H1 (cell line): ENCODE measurements at regions not wholly inside any gene's neighbourhood (a gene's known extent, or its start where the extent isn't known, plus 50 kb on each side); places are given as distances from the start of the nearest gene placed in this dataset.

Source experiments
- CTCF ChIA-PET: fragments of 300-600 bp; sonication (Branson Sonifier 250); formaldehyde crosslinking; loops from one replicate; lab custom pipeline; 2021; ENCODE audit not compliant: partially characterized antibody; lab: Charles Lee
- POLR2A ChIA-PET: fragments of 300-600 bp; sonication (Branson Sonifier 250); formaldehyde crosslinking; loops from one replicate; lab custom pipeline; 2021; ENCODE audit warnings: inconsistent platforms; ENCODE audit not compliant: partially characterized antibody; lab: Charles Lee
- DNase-seq, 2 experiments: peaks; one replicate each; pipeline versions ENCODE4 v3.0.0 to v3.0.0-alpha.2; 2010 to 2022; ENCODE audit warnings: low spot score in 2 of 2, low read depth in 1 of 2, mixed read lengths in 1 of 2
- FAIRE-seq: peaks from 2 replicates; lab custom pipeline; 2011; peaks lifted over from hg19 to GRCh38; lab: Jason Lieb, UNC
- H2AFZ ChIP-seq: 2 replicates; pipeline ENCODE4 v1.8.1; 2012; ENCODE audit warnings: low read length, inconsistent platforms
- H2AK5ac ChIP-seq: 2 replicates; pipeline ENCODE4 v1.6.1; 2013; ENCODE audit warnings: low read depth, low read length
- H2BK120ac ChIP-seq: replicated peaks from 2 replicates; pipeline ENCODE3; 2013; ENCODE audit warnings: low read depth, low read length, inconsistent platforms
- H2BK12ac ChIP-seq: 2 replicates; pipeline ENCODE4 v1.6.1; 2013; ENCODE audit warnings: low read depth, low read length
- H2BK15ac ChIP-seq: 2 replicates; pipeline ENCODE4 v1.6.1; 2013; ENCODE audit warnings: low read length
- H2BK20ac ChIP-seq: 2 replicates; pipeline ENCODE4 v1.6.1; 2013; ENCODE audit warnings: low read length
- H2BK5ac ChIP-seq: 2 replicates; pipeline ENCODE4 v1.6.1; 2013; ENCODE audit warnings: low read depth, low read length
- H3K14ac ChIP-seq: 2 replicates; pipeline ENCODE4 v1.6.1; 2013; ENCODE audit warnings: inconsistent platforms; ENCODE audit not compliant: insufficient read length
- H3K18ac ChIP-seq: 2 replicates; pipeline ENCODE4 v1.6.1; 2013; ENCODE audit warnings: low read length; ENCODE audit errors: extremely low read depth
- H3K23ac ChIP-seq: 2 replicates; pipeline ENCODE4 v1.6.1; 2013; ENCODE audit warnings: inconsistent platforms; ENCODE audit not compliant: insufficient read length
- H3K23me2 ChIP-seq: 2 replicates; pipeline ENCODE4 v1.6.1; 2013; ENCODE audit warnings: low read depth, low read length
- H3K27ac ChIP-seq: 2 replicates; pipeline ENCODE4 v1.6.1; 2011; ENCODE audit warnings: low read depth, low read length, inconsistent platforms
- H3K27me3 ChIP-seq, 4 experiments: replicated peaks in 1 of 4; 1 replicate in 1 of 4; 2 replicates in 3 of 4; pipeline versions ENCODE4 v1.6.1 to v1.8.1; 2011 to 2013; ENCODE audit warnings: low read length in 3 of 4, mild to moderate bottlenecking in 3 of 4, inconsistent platforms in 2 of 4, mixed read lengths in 2 of 4, moderate library complexity in 1 of 4; ENCODE audit not compliant: control insufficient read depth in 3 of 4, insufficient read depth in 3 of 4; ENCODE audit errors: extremely low read depth in 1 of 4
- H3K36me3 ChIP-seq, 4 experiments: 2 replicates each; pipeline versions ENCODE4 v1.6.1 to v1.8.1; 2011 to 2013; ENCODE audit warnings: mild to moderate bottlenecking in 4 of 4, low read length in 3 of 4, moderate library complexity in 2 of 4, control low read depth in 1 of 4, inconsistent platforms in 1 of 4; ENCODE audit not compliant: insufficient read depth in 4 of 4, control insufficient read depth in 2 of 4
- H3K4ac ChIP-seq: replicated peaks from 2 replicates; pipeline ENCODE3; 2013; ENCODE audit warnings: low read length, low read depth, mixed read lengths, inconsistent platforms; ENCODE audit not compliant: insufficient read length
- H3K4me1 ChIP-seq, 4 experiments: replicated peaks in 1 of 4; 1 replicate in 1 of 4; 2 replicates in 3 of 4; pipeline versions ENCODE4 v1.6.1 to v1.8.1; 2011 to 2013; ENCODE audit warnings: low read length in 3 of 4, inconsistent platforms in 2 of 4, mixed read lengths in 1 of 4; ENCODE audit not compliant: insufficient read depth in 4 of 4, control insufficient read depth in 3 of 4
- H3K4me2 ChIP-seq, 2 experiments: 2 replicates each; pipeline versions ENCODE4 v1.6.1 to v1.8.1; 2011 to 2013; ENCODE audit warnings: low read depth in 2 of 2, low read length in 2 of 2, control low read depth in 1 of 2, inconsistent platforms in 1 of 2, mild to moderate bottlenecking in 1 of 2; ENCODE audit not compliant: insufficient read depth in 1 of 2
- H3K4me3 ChIP-seq, 4 experiments: fragments of 200-600, 300-600 bp in 1 of 4; sonication (generic), shearing (Covaris generic), sonication (Bioruptor Twin) in 1 of 4; 2 replicates each; pipeline versions ENCODE4 v1.5.1 to v1.8.1; 2011 to 2016; ENCODE audit warnings: low read length in 4 of 4, low read depth in 3 of 4, control low read depth in 2 of 4, inconsistent platforms in 2 of 4, mild to moderate bottlenecking in 2 of 4, mixed read lengths in 1 of 4, moderate library complexity in 1 of 4; ENCODE audit not compliant: insufficient read depth in 2 of 4; ENCODE audit errors: extremely low read depth in 1 of 4
- H3K56ac ChIP-seq: replicated peaks from 2 replicates; pipeline ENCODE3; 2013; ENCODE audit warnings: low read depth, mild to moderate bottlenecking, mixed read lengths, low read length, inconsistent platforms; ENCODE audit not compliant: insufficient read length
- H3K79me1 ChIP-seq: 2 replicates; pipeline ENCODE4 v1.6.1; 2013; ENCODE audit warnings: low read depth, low read length, control low read depth
- H3K79me2 ChIP-seq, 2 experiments: 2 replicates each; pipeline versions ENCODE4 v1.6.1 to v1.8.1; 2012 to 2013; ENCODE audit warnings: low read length in 2 of 2, mild to moderate bottlenecking in 2 of 2, inconsistent platforms in 1 of 2; ENCODE audit not compliant: insufficient read depth in 2 of 2, control insufficient read depth in 1 of 2
- H3K9ac ChIP-seq, 4 experiments: replicated peaks in 1 of 4; 1 replicate in 1 of 4; 2 replicates in 3 of 4; pipeline versions ENCODE4 v1.6.1 to v1.8.1; 2011 to 2013; ENCODE audit warnings: low read depth in 3 of 4, low read length in 3 of 4, control low read depth in 2 of 4, mild to moderate bottlenecking in 2 of 4, moderate library complexity in 2 of 4, inconsistent platforms in 1 of 4; ENCODE audit errors: extremely low read depth in 1 of 4
- H3K9me3 ChIP-seq, 2 experiments: 2 replicates each; pipeline versions ENCODE4 v1.6.1 to v1.8.1; 2012 to 2013; ENCODE audit warnings: mild to moderate bottlenecking in 2 of 2, moderate library complexity in 2 of 2, control low read depth in 1 of 2, inconsistent platforms in 1 of 2, low read depth in 1 of 2, low read length in 1 of 2, mixed read lengths in 1 of 2; ENCODE audit not compliant: insufficient read depth in 2 of 2
- H4K20me1 ChIP-seq, 2 experiments: replicated peaks in 1 of 2; 2 replicates each; pipeline versions ENCODE3 to v1.8.1; 2011 to 2013; ENCODE audit warnings: inconsistent platforms in 2 of 2, low read length in 2 of 2, mild to moderate bottlenecking in 1 of 2; ENCODE audit not compliant: insufficient read depth in 2 of 2, control insufficient read depth in 1 of 2
- H4K5ac ChIP-seq: 2 replicates; pipeline ENCODE4 v1.6.1; 2013; ENCODE audit warnings: low read length, low read depth, mixed read lengths, inconsistent platforms; ENCODE audit not compliant: insufficient read length
- H4K8ac ChIP-seq: 2 replicates; pipeline ENCODE4 v1.8.0; 2013; ENCODE audit warnings: mild to moderate bottlenecking, moderate library complexity, low read length, inconsistent platforms; ENCODE audit not compliant: insufficient read depth; ENCODE audit errors: extremely low read depth
- H4K91ac ChIP-seq: replicated peaks from 2 replicates; pipeline ENCODE3; 2013; ENCODE audit warnings: low read length, mixed read lengths, inconsistent platforms; ENCODE audit not compliant: insufficient read length
- BACH1 ChIP-seq: IDR thresholded peaks from 2 replicates; pipeline ENCODE4 v1.6.1; 2012; ENCODE audit warnings: low read length, improper control_type of control experiment
- BCL11A ChIP-seq, 2 experiments: IDR thresholded peaks; one replicate each; pipeline ENCODE4 v1.6.1; 2011; ENCODE audit warnings: low read depth in 2 of 2, low read length in 2 of 2, mild to moderate bottlenecking in 2 of 2
- CEBPB ChIP-seq: IDR thresholded peaks from 2 replicates; pipeline ENCODE4 v1.6.1; 2012; ENCODE audit warnings: low read depth, low read length
- CTBP2 ChIP-seq: IDR thresholded peaks from 2 replicates; pipeline ENCODE4 v1.7.0; 2011; ENCODE audit warnings: borderline replicate concordance, mild to moderate bottlenecking, moderate library complexity, mixed read lengths, low read length; ENCODE audit not compliant: insufficient read depth, insufficient read length
- GTF2F1 ChIP-seq: IDR thresholded peaks from 2 replicates; pipeline ENCODE4 v1.6.1; 2012; ENCODE audit warnings: low read depth, low read length, improper control_type of control experiment, borderline replicate concordance
- HDAC6 ChIP-seq: IDR thresholded peaks from one replicate; pipeline ENCODE4 v1.7.1; 2012; ENCODE audit warnings: low read depth, mild to moderate bottlenecking, inconsistent platforms, low read length, moderate library complexity
- KDM4A ChIP-seq: IDR thresholded peaks from one replicate; pipeline ENCODE4 v1.7.1; 2012; ENCODE audit warnings: low read depth, mild to moderate bottlenecking, moderate library complexity, low read length, inconsistent platforms; ENCODE audit not compliant: severe bottlenecking
- POU5F1 ChIP-seq: IDR thresholded peaks from 2 replicates; pipeline ENCODE4 v1.6.1; 2011; ENCODE audit warnings: low read depth, mild to moderate bottlenecking, low read length, moderate library complexity
- RAD21 ChIP-seq, 2 experiments: IDR thresholded peaks in 1 of 2; conservative IDR thresholded peaks in 1 of 2; 2 replicates each; pipeline ENCODE4 v1.6.1; 2011; ENCODE audit warnings: low read depth in 2 of 2, low read length in 2 of 2, improper control_type of control experiment in 1 of 2, inconsistent platforms in 1 of 2, mild to moderate bottlenecking in 1 of 2, moderate library complexity in 1 of 2
- SAP30 ChIP-seq: fragments of 300-600 bp; sonication (generic); IDR thresholded peaks from 2 replicates; pipeline ENCODE4 v1.7.1; 2012; ENCODE audit warnings: low read length, moderate library complexity, mild to moderate bottlenecking, inconsistent platforms; ENCODE audit not compliant: insufficient read depth, insufficient replicate concordance
- SIX5 ChIP-seq: IDR thresholded peaks from 2 replicates; pipeline ENCODE4 v1.6.1; 2011; ENCODE audit warnings: mild to moderate bottlenecking, low read depth, low read length
- SRF ChIP-seq: IDR thresholded peaks from 2 replicates; pipeline ENCODE4 v1.6.1; 2011; ENCODE audit warnings: mild to moderate bottlenecking, low read depth, low read length, moderate library complexity
- SUZ12 ChIP-seq: fragments of 200-600 bp; sonication (generic); IDR thresholded peaks from 2 replicates; pipeline ENCODE4 v1.6.1; 2012; ENCODE audit warnings: mild to moderate bottlenecking, inconsistent platforms, low read length, moderate library complexity, mixed read lengths
- ZNF274 ChIP-seq: IDR thresholded peaks from 2 replicates; pipeline ENCODE4 v1.7.0; 2012; ENCODE audit warnings: low read length, borderline replicate concordance; ENCODE audit errors: extremely low read depth
- WGBS, 2 experiments: shearing (Covaris generic) in 1 of 2; methylation state at CpG; one replicate each; pipeline versions ENCODE4 v1.1.6 to v1.1.7; 2013 to 2015; ENCODE audit warnings: low lambda C conversion rate in 2 of 2, mixed read lengths in 2 of 2, inconsistent platforms in 1 of 2, low coverage in 1 of 2, missing lambda C conversion rate in 1 of 2; ENCODE audit not compliant: insufficient replicate concordance in 2 of 2, insufficient coverage in 1 of 2, insufficient read length in 1 of 2; ENCODE audit errors: extremely low coverage in 1 of 2, missing lambda C conversion rate in 1 of 2; 5-methylcytosine and 5-hydroxymethylcytosine counted together
- TF ChIP-seq, protein P1 (sequence below): IDR thresholded peaks from 2 replicates; pipeline ENCODE4 v1.6.1; 2012; ENCODE audit warnings: inconsistent platforms

DNA sequence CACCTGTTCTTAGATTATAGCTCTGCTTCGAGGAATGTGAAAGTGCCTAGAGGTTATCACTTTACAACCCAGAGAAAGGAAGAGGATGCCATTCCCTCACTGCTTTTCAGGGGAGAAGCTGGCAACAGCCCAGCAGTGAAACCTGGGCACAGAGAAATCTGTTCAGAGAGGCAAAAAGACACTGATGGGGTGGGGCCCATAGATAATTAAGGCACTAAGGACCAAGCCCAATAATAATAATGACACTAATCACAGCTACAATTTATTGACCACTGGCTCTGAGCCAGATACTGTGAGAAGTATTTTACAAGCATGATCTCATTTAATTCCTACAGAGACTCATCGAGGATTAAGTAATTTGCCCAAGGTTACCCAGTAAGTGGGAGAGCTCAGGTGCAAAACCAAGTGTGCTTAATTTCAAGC is 168.3 kb downstream of the PIK3R1 start:
- no peak overlapping the region for H2BK15ac ChIP-seq
- H3K36me3 ChIP-seq: no peaks in the 10 kb centered on the region
- no peak for DNase-seq
- no peak overlapping the region for H3K56ac ChIP-seq
- H3K23ac ChIP-seq: no peak overlapping the region
- H3K18ac ChIP-seq: no peak overlapping the region
- H3K79me2 ChIP-seq: no peaks in the 10 kb centered on the region
- 92% methylated on average over 2 of the region's 2 CpGs; no CpG with 5 or more reads in 1 of the 2 experiments for WGBS, 2 experiments
- H4K91ac ChIP-seq: no peak overlapping the region
- H3K79me1 ChIP-seq: no peaks in the 10 kb centered on the region
- no peaks in the 10 kb centered on the region for H3K9me3 ChIP-seq
- H4K5ac ChIP-seq: no peak overlapping the region
- H2BK20ac ChIP-seq: no peak overlapping the region
- H4K20me1 ChIP-seq: no peaks in the 10 kb centered on the region
- H3K27ac ChIP-seq: no peak overlapping the region
- POLR2A ChIA-PET: no interaction called here
- H2BK5ac ChIP-seq: no peak overlapping the region
- H3K23me2 ChIP-seq: no peaks in the 10 kb centered on the region
- FAIRE-seq: no peak
- no peak overlapping the region for H2AFZ ChIP-seq
- CTCF ChIA-PET: no interaction called here
- H3K9ac ChIP-seq: no peak overlapping the region
- no peak overlapping the region for H3K14ac ChIP-seq
- H2BK120ac ChIP-seq: no peak overlapping the region
- H3K4me2 ChIP-seq: no peak overlapping the region
- no peak overlapping the region for H4K8ac ChIP-seq
- H2AK5ac ChIP-seq: no peak overlapping the region
- H3K4me3 ChIP-seq: no peak overlapping the region
- no peaks in the 10 kb centered on the region for H3K27me3 ChIP-seq
- H3K4me1 ChIP-seq: no peaks in the 10 kb centered on the region
- H2BK12ac ChIP-seq: no peak overlapping the region
- H3K4ac ChIP-seq: no peak overlapping the region
- TF ChIP-seq ZNF274 (no peak), CEBPB (no peak), RAD21 (IDR thresholded peaks at IDR 0.05 in 1 of 2, conservative IDR thresholded peaks at IDR 0.05 in 1 of 2; ENCODE audit: low read depth in 2 of 2, low read length in 2 of 2) (no peak), CTBP2 (no peak), SUZ12 (no peak), SAP30 (no peak), SRF (no peak), BACH1 (no peak), POU5F1 (no peak), KDM4A (no peak), BCL11A (IDR thresholded peaks at IDR 0.05; ENCODE audit: low read depth in 2 of 2, low read length in 2 of 2) (no peak), SIX5 (no peak), HDAC6 (no peak), GTF2F1 (no peak)
- TF ChIP-seq, protein P1, sequence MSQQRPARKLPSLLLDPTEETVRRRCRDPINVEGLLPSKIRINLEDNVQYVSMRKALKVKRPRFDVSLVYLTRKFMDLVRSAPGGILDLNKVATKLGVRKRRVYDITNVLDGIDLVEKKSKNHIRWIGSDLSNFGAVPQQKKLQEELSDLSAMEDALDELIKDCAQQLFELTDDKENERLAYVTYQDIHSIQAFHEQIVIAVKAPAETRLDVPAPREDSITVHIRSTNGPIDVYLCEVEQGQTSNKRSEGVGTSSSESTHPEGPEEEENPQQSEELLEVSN: no peak
